Bronchial epithelial cell (primary cell): ENCODE measurements at regions not wholly inside any gene's neighbourhood (a gene's known extent, or its start where the extent isn't known, plus 50 kb on each side); places are given as distances from the start of the nearest gene placed in this dataset.

Experiments
- DNase-seq: peaks from one replicate; pipeline ENCODE4 v3.0.0-alpha.2; 2010; ENCODE audit warnings: low read depth
- FAIRE-seq: peaks from 2 replicates; lab custom pipeline; 2011; peaks lifted over from hg19 to GRCh38; lab: Jason Lieb, UNC
- H3K27me3 ChIP-seq: 2 replicates; pipeline ENCODE4 v1.5.1; 2011; ENCODE audit warnings: low read length; ENCODE audit not compliant: control insufficient read depth, insufficient read depth
- H3K36me3 ChIP-seq: 2 replicates; pipeline ENCODE4 v1.5.1; 2011; ENCODE audit warnings: low read length; ENCODE audit not compliant: control insufficient read depth, insufficient read depth
- H3K4me3 ChIP-seq: 2 replicates; pipeline ENCODE4 v1.5.1; 2011; ENCODE audit warnings: mild to moderate bottlenecking, low read depth, low read length, control low read depth
- TF ChIP-seq, protein P1 (sequence below): IDR thresholded peaks from 2 replicates; pipeline ENCODE4 v1.5.1; 2011; ENCODE audit warnings: mild to moderate bottlenecking, moderate library complexity, low read length, control low read depth, inconsistent platforms; ENCODE audit not compliant: insufficient read depth, severe bottlenecking

DNA sequence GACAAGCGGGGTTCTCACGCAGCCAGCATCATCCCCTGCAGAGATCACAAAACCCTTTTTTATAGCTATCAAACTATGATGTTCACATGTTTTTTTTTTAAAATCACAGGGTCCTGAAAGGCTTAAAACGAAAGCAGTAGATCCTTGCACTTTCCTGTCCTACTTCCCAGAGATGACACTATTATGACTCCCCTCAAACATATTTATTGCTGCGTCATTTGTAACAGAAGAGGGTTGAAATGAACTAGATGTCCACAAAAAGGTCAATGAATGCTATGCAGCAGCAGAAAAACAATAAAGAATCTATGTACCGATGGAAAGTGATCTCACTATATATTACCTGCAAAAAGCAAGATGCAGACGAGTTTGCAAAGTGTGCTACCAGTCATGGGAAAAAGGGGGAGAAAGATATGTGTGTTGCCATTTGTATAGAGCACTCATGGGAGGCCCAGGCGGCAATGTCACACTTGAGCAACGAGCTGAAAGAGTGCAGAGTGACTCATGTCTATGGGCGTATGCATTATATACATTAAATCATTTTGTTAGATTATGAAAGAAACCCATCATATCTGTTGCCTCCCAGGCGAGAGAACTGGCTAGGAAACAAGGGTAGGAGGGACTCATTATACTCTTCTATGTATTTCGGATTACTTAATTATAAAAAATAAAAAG is 68.9 kb upstream of the PARP1 start:
- no peak for FAIRE-seq
- TF ChIP-seq, protein P1, sequence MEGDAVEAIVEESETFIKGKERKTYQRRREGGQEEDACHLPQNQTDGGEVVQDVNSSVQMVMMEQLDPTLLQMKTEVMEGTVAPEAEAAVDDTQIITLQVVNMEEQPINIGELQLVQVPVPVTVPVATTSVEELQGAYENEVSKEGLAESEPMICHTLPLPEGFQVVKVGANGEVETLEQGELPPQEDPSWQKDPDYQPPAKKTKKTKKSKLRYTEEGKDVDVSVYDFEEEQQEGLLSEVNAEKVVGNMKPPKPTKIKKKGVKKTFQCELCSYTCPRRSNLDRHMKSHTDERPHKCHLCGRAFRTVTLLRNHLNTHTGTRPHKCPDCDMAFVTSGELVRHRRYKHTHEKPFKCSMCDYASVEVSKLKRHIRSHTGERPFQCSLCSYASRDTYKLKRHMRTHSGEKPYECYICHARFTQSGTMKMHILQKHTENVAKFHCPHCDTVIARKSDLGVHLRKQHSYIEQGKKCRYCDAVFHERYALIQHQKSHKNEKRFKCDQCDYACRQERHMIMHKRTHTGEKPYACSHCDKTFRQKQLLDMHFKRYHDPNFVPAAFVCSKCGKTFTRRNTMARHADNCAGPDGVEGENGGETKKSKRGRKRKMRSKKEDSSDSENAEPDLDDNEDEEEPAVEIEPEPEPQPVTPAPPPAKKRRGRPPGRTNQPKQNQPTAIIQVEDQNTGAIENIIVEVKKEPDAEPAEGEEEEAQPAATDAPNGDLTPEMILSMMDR: peak; percentile 17
- DNase-seq: peak; percentile 82

DNA sequence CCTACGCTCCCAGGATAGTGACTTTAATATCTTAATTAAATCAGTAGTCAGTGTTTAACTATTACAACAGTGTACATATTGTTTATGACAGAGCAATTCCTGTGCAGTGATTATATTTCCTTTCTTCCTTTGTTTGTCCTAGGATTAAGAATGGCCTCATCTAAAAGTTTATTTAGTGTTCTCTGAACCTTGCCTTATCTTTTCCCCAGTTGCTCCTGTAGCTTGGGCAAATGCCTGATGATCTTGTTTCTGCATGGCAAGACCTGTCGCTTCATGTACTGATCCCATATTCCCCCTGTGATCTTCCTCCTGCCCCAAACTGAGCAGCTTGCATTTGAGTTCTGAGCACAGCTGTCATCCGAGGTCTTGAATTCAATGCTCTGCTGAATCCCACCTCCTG is 69.1 kb upstream of the STUM start:
- TF ChIP-seq, protein P1: no peak
- no peak overlapping the region for H3K4me3 ChIP-seq
- DNase-seq (peak; percentile 97), FAIRE-seq (no peak)
- no peaks in the 10 kb centered on the region for H3K36me3 ChIP-seq
- peaks cover 7% of the 10 kb centered on the region for H3K27me3 ChIP-seq

More for the DNA sequence above, 68.9 kb upstream of the PARP1 start:
- H3K27me3 ChIP-seq: no peaks in the 10 kb centered on the region
- no peaks in the 10 kb centered on the region for H3K36me3 ChIP-seq
- H3K4me3 ChIP-seq: no peak overlapping the region

DNA sequence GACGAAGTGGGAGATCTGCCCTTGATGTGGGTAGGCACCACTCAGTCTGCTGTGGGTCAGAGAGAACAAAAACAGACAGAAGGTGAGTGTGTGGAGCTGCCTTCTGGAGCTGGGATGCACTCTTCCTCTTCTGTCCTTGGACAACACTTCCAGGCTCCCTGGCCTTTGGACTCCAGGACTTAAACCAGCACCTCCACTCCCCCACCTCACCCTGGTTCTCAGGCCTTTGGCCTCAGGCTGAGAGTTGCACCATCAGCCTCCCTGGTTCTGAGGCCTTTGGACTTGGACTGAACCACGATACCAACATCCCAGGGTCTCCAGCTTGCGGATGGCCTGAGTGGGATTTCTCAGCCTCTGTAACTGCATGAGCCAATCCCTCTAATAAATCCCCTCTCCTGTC is 68.1 kb upstream of the STUM start:
- TF ChIP-seq, protein P1: no peak
- Histone ChIP-seq H3K4me3 (no peak overlapping the region), H3K27me3 (peaks cover 7% of the 10 kb centered on the region), H3K36me3 (no peaks in the 10 kb centered on the region)
- FAIRE-seq: no peak
- DNase-seq: no peak

DNA sequence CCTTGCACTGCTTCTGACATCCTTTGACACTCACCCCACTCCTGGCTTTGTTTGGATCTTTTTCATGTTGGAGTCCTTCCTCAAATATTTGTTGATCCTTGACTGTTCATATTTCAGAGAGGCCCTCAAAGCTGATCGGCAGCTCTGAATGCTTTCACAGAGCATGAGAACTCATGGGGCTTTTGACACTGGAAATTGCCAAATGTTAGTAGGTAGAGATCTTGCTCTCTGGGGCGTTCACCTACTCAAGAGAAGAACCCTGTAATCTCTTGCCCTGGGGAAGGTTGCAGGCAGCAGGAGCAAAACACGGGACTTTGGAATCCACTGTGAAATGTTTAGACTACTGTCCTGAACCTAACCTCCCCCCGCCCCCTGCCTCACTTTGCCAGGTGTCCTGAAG is 67.4 kb upstream of the STUM start:
- Histone ChIP-seq H3K27me3 (peaks cover 7% of the 10 kb centered on the region), H3K36me3 (no peaks in the 10 kb centered on the region), H3K4me3 (no peak overlapping the region)
- TF ChIP-seq, protein P1: no peak
- no peak for FAIRE-seq
- no peak for DNase-seq

DNA sequence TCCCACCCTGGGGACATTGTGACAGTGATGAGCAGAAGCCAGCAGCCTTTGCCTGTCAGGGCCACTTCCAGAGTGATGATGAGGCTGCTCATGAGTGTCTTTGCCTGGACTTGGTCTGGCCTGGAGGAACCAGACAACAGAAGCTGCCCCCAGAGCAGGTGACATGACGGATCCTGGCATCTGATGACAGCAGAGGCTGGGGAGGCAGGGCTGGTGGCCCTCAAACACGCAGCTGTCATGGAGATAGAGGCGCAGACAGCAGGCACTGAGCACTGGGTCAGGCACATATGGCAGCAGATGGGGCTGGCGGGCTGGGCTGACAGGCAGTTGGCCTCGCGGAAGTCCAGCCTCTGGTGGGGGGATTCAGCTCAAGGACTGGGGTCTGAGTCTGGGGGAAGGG is 66.4 kb upstream of the STUM start:
- TF ChIP-seq, protein P1: no peak
- FAIRE-seq (no peak), DNase-seq (no peak)
- no peaks in the 10 kb centered on the region for H3K36me3 ChIP-seq
- H3K27me3 ChIP-seq: peaks cover 7% of the 10 kb centered on the region
- H3K4me3 ChIP-seq: no peak overlapping the region
